Activated T-cell treated with anti-CD3 and anti-CD28 coated beads, Interleukin-2, amount 50 U/mL, for 72 hours (primary cell): ENCODE measurements at regions not wholly inside any gene's neighbourhood (a gene's known extent, or its start where the extent isn't known, plus 50 kb on each side); places are given as distances from the start of the nearest gene placed in this dataset.
"Not testable (repeated sequence)": the region's sequence is repeated elsewhere in the genome, so short reads cannot be mapped to it uniquely, and the experiment has no call there.

Experiments used
- ATAC-seq, 2 donors: fragments of 150-1000 bp; cut with Tn5 transposase; replicated peaks in 1 of 2; 2 replicates each; pipeline ENCODE4 v1.10.0; 2021; ENCODE audit warnings: moderate library complexity in 2 of 2, mild to moderate bottlenecking in 1 of 2
- DNase-seq, 2 donors: peaks; one replicate each; pipeline ENCODE4 v3.0.0; 2021 to 2022; ENCODE audit warnings: mixed read lengths in 1 of 2
- H3K27ac Mint-ChIP-seq: one replicate; pipeline ENCODE4 v1.8.0; 2022; ENCODE audit warnings: mild to moderate bottlenecking, moderate library complexity, mixed read lengths
- H3K27me3 Mint-ChIP-seq: one replicate; pipeline ENCODE4 v1.8.0; 2022; ENCODE audit warnings: low read depth, mixed read lengths
- H3K36me3 Mint-ChIP-seq, 2 donors: one replicate each; pipeline ENCODE4 v1.8.0; 2022; ENCODE audit warnings: mixed read lengths in 2 of 2, mild to moderate bottlenecking in 1 of 2; ENCODE audit not compliant: insufficient read depth in 2 of 2
- H3K4me1 Mint-ChIP-seq: one replicate; pipeline ENCODE4 v1.8.0; 2022; ENCODE audit warnings: low read depth, mixed read lengths
- H3K4me3 Mint-ChIP-seq, 2 donors: one replicate each; pipeline ENCODE4 v1.8.0; 2022; ENCODE audit warnings: mild to moderate bottlenecking in 2 of 2, mixed read lengths in 2 of 2, moderate library complexity in 2 of 2
- H3K9me3 Mint-ChIP-seq, 2 donors: one replicate each; pipeline ENCODE4 v1.8.0; 2022; ENCODE audit warnings: mixed read lengths in 2 of 2

GRCh38 chr2:171266102-171266501, 105.4 kb upstream of the TLK1 start:
- peaks cover 0 to 2% of the 10 kb centered on the region in 2 donors for H3K36me3 Mint-ChIP-seq
- ATAC-seq, result no peak
- H3K27me3 Mint-ChIP-seq, result no peaks in the 10 kb centered on the region
- DNase-seq, result no peak
- no peak overlapping the region for H3K4me3 Mint-ChIP-seq
- H3K9me3 Mint-ChIP-seq, result no peaks in the 10 kb centered on the region
- H3K4me1 Mint-ChIP-seq, result peaks cover 21% of the 10 kb centered on the region
- H3K27ac Mint-ChIP-seq, result no peak overlapping the region

DNA sequence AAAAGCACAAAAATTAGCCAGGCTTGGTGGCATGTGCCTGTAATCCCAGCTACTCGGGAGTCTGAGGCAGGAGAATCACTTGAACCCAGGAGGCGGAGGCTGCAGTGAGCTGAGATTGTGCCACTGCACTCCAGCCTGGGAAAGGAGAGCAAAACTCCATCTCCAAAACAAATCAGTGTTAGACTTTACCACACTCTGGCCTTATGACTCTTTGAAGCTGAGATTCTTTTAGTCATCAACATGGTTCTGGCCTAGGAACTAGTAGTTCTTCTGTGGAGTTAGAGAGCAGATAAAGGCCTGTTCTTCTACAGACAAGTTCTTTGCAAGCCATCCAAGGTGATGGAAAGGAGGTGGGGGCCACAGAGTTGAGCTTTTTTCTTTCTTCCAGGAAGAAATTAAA, 100.8 kb upstream of the TLK1 start:
- H3K4me1 Mint-ChIP-seq, result peaks cover 39% of the 10 kb centered on the region
- H3K4me3 Mint-ChIP-seq, result peak overlapping the region in 1 of 2 donors; percentile 26
- H3K27me3 Mint-ChIP-seq, H3K27ac Mint-ChIP-seq, H3K9me3 Mint-ChIP-seq, DNase-seq, H3K36me3 Mint-ChIP-seq: not testable (repeated sequence)
- ATAC-seq, result peak; percentile 46 to 67

DNA sequence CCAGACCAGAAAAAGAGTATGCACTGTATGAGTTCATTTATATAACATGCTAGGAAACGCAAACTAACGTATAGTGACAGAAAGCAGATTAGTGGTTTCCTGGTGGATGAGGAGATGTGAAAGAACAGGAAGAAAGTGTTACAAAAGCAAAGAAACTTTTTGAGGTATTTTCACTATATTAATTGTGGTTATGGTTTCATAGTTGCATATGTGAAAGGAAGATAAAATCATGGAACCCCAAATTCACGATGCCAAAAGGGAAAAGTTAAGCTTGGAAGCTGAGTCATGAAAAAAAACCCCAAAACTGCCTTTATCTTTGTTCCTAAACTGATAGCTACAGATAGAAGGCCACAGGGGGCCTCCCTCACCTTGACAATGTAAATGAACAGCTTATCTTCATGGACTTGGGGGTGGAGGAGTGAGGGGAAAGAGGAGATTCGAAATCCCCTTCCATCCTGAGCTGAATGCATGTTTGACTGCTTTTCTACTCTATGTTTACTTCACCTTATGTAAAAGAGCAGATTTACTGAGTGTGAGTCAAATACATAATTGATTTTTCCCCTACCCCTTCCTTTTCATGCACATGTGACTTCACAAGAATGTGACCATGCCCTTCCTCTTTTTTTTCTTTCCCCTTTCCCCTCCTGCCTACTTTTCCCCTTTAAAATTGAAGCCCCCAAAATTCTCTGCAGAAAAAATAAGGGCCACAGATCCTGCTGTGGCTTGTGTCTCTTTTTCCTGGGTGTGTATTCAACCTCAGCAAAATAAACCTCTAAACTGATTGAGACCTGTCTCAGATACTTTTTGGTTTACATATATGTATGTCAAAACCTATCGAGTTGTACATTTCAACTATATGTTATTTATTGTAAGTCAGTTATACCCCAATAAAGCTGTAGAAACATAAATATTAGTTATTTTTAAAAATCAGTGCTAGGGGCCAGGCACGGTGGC, 100.1 kb upstream of the TLK1 start:
- peaks cover 39% of the 10 kb centered on the region for H3K4me1 Mint-ChIP-seq
- ATAC-seq, result peak; percentile 85 to 86
- no peaks in the 10 kb centered on the region for H3K27me3 Mint-ChIP-seq
- peak; percentile 18 to 31 for DNase-seq
- peaks cover 0 to 2% of the 10 kb centered on the region in 2 donors for H3K9me3 Mint-ChIP-seq
- peak overlapping the region; percentile 24 to 37 for H3K4me3 Mint-ChIP-seq
- H3K36me3 Mint-ChIP-seq, result peaks cover 0 to 5% of the 10 kb centered on the region in 2 donors
- H3K27ac Mint-ChIP-seq, result peak overlapping the region; percentile 59

- H3K4me1 Mint-ChIP-seq, result peaks cover 13% of the 10 kb centered on the region
- no peak for ATAC-seq
- no peak for DNase-seq
- peaks cover 2 to 4% of the 10 kb centered on the region in 2 donors for H3K36me3 Mint-ChIP-seq
- no peak overlapping the region for H3K4me3 Mint-ChIP-seq
- peaks cover 0 to 8% of the 10 kb centered on the region in 2 donors for H3K9me3 Mint-ChIP-seq
- no peaks in the 10 kb centered on the region for H3K27me3 Mint-ChIP-seq
- H3K27ac Mint-ChIP-seq, result no peak overlapping the region
Observed at GRCh38 chr2:171254666-171255065, 94.0 kb upstream of the TLK1 start.

DNA sequence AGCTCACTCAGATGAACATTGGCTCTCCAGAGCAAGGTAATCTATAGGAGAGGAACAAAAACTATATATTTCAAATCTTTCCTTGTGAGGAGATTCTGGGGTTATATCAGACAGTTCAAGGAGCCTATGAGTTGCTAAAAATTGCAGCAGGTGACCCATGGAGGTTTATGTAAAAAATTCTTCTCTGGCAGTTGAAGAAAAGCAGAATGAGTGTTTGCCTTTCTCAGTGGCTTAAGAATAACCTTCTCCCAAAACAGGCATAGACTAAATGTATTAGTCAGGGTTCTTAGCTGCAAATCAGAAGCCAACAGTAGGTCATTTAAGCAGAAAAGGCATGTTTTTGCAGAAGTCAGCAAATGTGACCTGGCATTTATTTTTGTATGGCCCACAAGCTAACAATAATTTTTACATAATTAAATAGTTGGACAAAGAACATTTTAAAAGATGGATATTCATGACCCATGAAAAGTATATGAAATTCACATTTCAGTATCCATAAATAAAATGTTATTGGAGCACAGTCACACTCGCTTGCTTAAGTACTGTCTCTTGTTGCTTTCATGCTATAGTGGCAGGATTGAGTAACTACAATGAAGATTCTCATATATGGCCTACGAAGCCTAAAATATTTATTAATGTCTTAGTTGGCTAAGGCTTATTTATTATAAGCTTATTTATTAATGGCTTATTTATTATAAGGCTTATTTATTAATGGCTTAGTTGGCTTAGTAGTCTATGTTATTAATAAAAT, 93.4 kb upstream of the TLK1 start:
- no peak overlapping the region for H3K27ac Mint-ChIP-seq
- ATAC-seq (no peak), DNase-seq (no peak)
- H3K4me1 Mint-ChIP-seq, result peaks cover 15% of the 10 kb centered on the region
- peaks cover 0 to 8% of the 10 kb centered on the region in 2 donors for H3K9me3 Mint-ChIP-seq
- H3K36me3 Mint-ChIP-seq, result peaks cover 2 to 4% of the 10 kb centered on the region in 2 donors
- no peaks in the 10 kb centered on the region for H3K27me3 Mint-ChIP-seq
- H3K4me3 Mint-ChIP-seq, result no peak overlapping the region

GRCh38 chr2:171253279-171253678, 92.6 kb upstream of the TLK1 start:
- Mint-ChIP-seq H3K4me3 (no peak overlapping the region), H3K4me1 (peaks cover 23% of the 10 kb centered on the region), H3K27me3 (no peaks in the 10 kb centered on the region), H3K36me3 (peaks cover 1 to 2% of the 10 kb centered on the region in 2 donors), H3K9me3 (peaks cover 0 to 8% of the 10 kb centered on the region in 2 donors), H3K27ac (no peak overlapping the region)
- no peak for ATAC-seq
- DNase-seq, result no peak

DNA sequence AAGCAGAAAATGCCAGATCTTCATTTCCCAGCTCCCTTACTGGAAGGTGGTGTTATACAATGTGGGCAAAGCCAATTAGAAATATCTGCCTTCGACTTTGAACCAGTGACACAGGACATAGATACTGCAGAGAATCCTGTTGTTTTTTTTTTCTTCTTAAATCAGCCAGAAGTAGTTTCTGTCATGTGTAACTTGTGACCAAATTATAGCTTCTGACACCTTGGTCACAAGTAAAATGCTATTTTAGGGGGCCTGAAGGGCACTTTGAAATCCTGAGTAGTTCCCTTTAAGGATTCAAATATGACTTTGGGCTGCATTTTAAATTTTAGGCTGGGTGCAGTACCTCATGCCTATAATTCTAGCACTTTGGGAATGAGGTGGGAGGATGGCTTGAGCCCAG, 89.0 kb upstream of the TLK1 start:
- no peak for DNase-seq
- no peaks in the 10 kb centered on the region for H3K27me3 Mint-ChIP-seq
- ATAC-seq, result no peak
- no peak overlapping the region for H3K4me3 Mint-ChIP-seq
- H3K36me3 Mint-ChIP-seq, result peaks cover 2 to 15% of the 10 kb centered on the region in 2 donors
- H3K4me1 Mint-ChIP-seq, result peaks cover 51% of the 10 kb centered on the region
- peaks cover 5 to 6% of the 10 kb centered on the region in 2 donors for H3K9me3 Mint-ChIP-seq
- H3K27ac Mint-ChIP-seq, result no peak overlapping the region

- peaks cover 3 to 15% of the 10 kb centered on the region in 2 donors for H3K36me3 Mint-ChIP-seq
- H3K4me1 Mint-ChIP-seq, result peaks cover 51% of the 10 kb centered on the region
- H3K9me3 Mint-ChIP-seq, result peaks cover 5% of the 10 kb centered on the region in 2 donors
- H3K27me3 Mint-ChIP-seq, result no peaks in the 10 kb centered on the region
- H3K4me3 Mint-ChIP-seq, result peak overlapping the region; percentile 15 to 52
- DNase-seq (peak; percentile 7 to 9), ATAC-seq (peak; percentile 76 to 88)
- H3K27ac Mint-ChIP-seq, result peak overlapping the region; percentile 64
Observed at GRCh38 chr2:171247741-171248662, 87.3 kb upstream of the TLK1 start.

- DNase-seq, result no peak
Observed at GRCh38 chr2:171244970-171245782, 84.5 kb upstream of the TLK1 start.

DNA sequence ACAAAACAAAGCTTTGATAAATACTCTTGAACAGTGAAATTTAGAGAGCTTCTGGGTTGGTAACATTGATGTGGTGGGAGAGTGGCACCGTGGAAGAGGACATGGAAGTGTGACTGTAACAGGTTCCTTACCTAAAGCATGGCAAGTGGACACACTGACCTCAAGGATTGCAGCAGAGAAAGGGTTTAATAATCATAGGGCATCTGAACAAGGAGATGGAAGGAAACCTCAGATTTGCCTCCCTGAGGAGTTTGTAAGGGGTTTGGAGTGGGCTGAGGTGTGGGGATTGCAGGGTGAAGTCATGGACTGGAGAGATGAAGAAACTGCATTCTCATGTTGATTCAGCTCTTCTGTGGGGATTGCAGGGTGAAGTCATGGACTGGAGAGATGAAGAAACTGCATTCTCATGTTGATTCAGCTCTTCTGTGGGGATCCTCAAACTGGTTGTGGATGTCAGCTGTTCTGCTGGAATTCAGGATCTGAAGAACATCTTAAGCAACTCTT, 83.8 kb upstream of the TLK1 start:
- peaks cover 6% of the 10 kb centered on the region for H3K27me3 Mint-ChIP-seq
- peaks cover 41% of the 10 kb centered on the region for H3K4me1 Mint-ChIP-seq
- H3K9me3 Mint-ChIP-seq, result peaks cover 5% of the 10 kb centered on the region in 2 donors
- peaks cover 3 to 15% of the 10 kb centered on the region in 2 donors for H3K36me3 Mint-ChIP-seq
- ATAC-seq (peak in 1 of 2 donors; percentile 67), DNase-seq (no peak)
- H3K4me3 Mint-ChIP-seq, result no peak overlapping the region
- H3K27ac Mint-ChIP-seq, result no peak overlapping the region

More at GRCh38 chr2:171244970-171245782, 84.5 kb upstream of the TLK1 start:
- Mint-ChIP-seq H3K4me3 (no peak overlapping the region), H3K27me3 (peaks cover 2% of the 10 kb centered on the region), H3K27ac (no peak overlapping the region), H3K4me1 (peaks cover 47% of the 10 kb centered on the region), H3K9me3 (peaks cover 5% of the 10 kb centered on the region in 2 donors), H3K36me3 (peaks cover 3 to 15% of the 10 kb centered on the region in 2 donors)
- no peak for ATAC-seq

- Mint-ChIP-seq H3K4me1 (peaks cover 22% of the 10 kb centered on the region), H3K9me3 (peaks cover 5% of the 10 kb centered on the region in 2 donors), H3K27ac (no peak overlapping the region), H3K4me3 (no peak overlapping the region), H3K27me3 (peaks cover 6% of the 10 kb centered on the region), H3K36me3 (peaks cover 3 to 11% of the 10 kb centered on the region in 2 donors)
- no peak for DNase-seq
- ATAC-seq, result no peak
Observed at GRCh38 chr2:171241771-171242170, 81.1 kb upstream of the TLK1 start.
